ENCODE measurements at regions not wholly inside any gene's neighbourhood (a gene's known extent, or its start where the extent isn't known, plus 50 kb on each side); places are given as distances from the start of the nearest gene placed in this dataset.

DNA sequence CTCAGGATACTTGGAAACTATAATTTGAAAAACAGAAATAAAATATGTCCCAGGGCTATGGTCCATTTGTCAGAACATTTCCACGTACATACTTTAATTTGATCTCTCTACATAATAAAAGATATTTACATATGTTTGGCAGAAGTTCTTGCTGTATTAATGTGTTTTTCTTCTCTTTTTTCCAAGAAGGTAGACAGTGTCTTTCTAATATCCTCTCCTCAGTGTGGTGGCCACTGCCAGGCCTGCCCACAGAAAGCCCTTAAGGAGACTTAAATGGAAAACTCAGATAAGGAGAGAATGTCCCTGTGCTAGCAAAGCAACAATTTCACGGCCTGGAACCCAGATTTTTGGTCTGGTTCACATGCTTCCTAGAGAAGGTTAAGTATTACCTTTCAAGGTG, 76.5 kb upstream of the ARHGEF26 start:
- no peak for DNase-seq (ENCODE audit: low spot score)
- no peak overlapping the region for H3K23ac ChIP-seq (ENCODE audit: low read depth, low read length, poor library complexity)
- no peak overlapping the region for H2BK5ac ChIP-seq (ENCODE audit: low read length)
- no peak overlapping the region for H3K14ac ChIP-seq (ENCODE audit: low read length)
- no peak overlapping the region for H2BK15ac ChIP-seq (ENCODE audit: low read length)
- H2AK5ac ChIP-seq (ENCODE audit: low read depth, low read length), result no peak overlapping the region
- no peak overlapping the region for H2BK12ac ChIP-seq (ENCODE audit: low read length)
- no peaks in the 10 kb centered on the region for H3K4me1 ChIP-seq (ENCODE audit: control insufficient read depth in 2 of 2, insufficient read depth in 1 of 2, low read depth in 1 of 2, low read length in 2 of 2)
- no peak overlapping the region for H3K27ac ChIP-seq (replicated peaks; ENCODE audit: low read length)
- no peaks in the 10 kb centered on the region for H3K9me3 ChIP-seq (replicated peaks in 1 of 2; ENCODE audit: control insufficient read depth in 2 of 2, insufficient read depth in 1 of 2, low read depth in 1 of 2, low read length in 2 of 2)
- H3K4ac ChIP-seq (ENCODE audit: low read length), result no peak overlapping the region
- WGBS, 2 donors (ENCODE audit: extremely low coverage in 2 of 2, insufficient read length in 2 of 2, insufficient replicate concordance in 1 of 2), result no CpG with 5 or more reads among the region's 2 CpGs
- no peak overlapping the region for H2AFZ ChIP-seq (ENCODE audit: low read length)
- H3K18ac ChIP-seq (ENCODE audit: low read length), result no peak overlapping the region
- no peak overlapping the region for H4K91ac ChIP-seq (ENCODE audit: low read depth, low read length, poor library complexity)
- H4K8ac ChIP-seq (ENCODE audit: low read depth, low read length), result no peak overlapping the region
- no peaks in the 10 kb centered on the region for H3K79me1 ChIP-seq (ENCODE audit: low read depth, low read length)
- H2BK120ac ChIP-seq (ENCODE audit: low read depth, low read length), result no peak overlapping the region
- no peak overlapping the region for H3K4me2 ChIP-seq (ENCODE audit: insufficient read depth, low read length, poor library complexity, severe bottlenecking)
- no peaks in the 10 kb centered on the region for H3K36me3 ChIP-seq (replicated peaks in 1 of 2; ENCODE audit: control insufficient read depth in 2 of 2, insufficient read depth in 2 of 2, low read length in 2 of 2)
- no peak overlapping the region for H3K9ac ChIP-seq (ENCODE audit: low read depth, low read length, poor library complexity)
- H3K4me3 ChIP-seq (ENCODE audit: low read length in 2 of 2), result no peak overlapping the region
- no peaks in the 10 kb centered on the region for H3K27me3 ChIP-seq (ENCODE audit: control insufficient read depth in 3 of 3, insufficient read depth in 3 of 3, low read depth in 1 of 3, low read length in 3 of 3)

DNA sequence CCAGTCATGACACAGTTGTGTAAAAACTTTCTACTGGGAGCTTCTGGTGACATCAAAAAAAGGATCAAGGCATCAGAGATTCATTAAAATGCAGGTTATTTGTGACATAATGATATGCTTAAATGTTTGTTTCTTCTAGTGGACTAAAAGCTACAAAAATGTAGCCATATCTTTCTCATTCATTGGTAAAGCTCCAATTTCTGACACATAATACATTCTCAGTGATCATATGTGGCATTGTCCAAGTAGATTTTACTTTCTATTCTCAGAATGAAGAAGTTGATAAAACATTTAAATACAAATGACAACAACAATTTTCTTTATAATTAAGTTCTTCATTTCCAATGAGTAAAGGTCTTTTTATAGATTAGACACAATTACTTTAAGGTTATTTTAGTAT, 71.0 kb upstream of the ARHGEF26 start:
- Histone ChIP-seq H3K36me3 (replicated peaks in 1 of 2; ENCODE audit: control insufficient read depth in 2 of 2, insufficient read depth in 2 of 2, low read length in 2 of 2) (no peaks in the 10 kb centered on the region), H3K14ac (ENCODE audit: low read length) (no peak overlapping the region), H2AFZ (ENCODE audit: low read length) (no peak overlapping the region), H3K9ac (ENCODE audit: low read depth, low read length, poor library complexity) (no peak overlapping the region), H3K23ac (ENCODE audit: low read depth, low read length, poor library complexity) (no peak overlapping the region), H3K4me3 (ENCODE audit: low read length in 2 of 2) (no peak overlapping the region), H4K91ac (ENCODE audit: low read depth, low read length, poor library complexity) (no peak overlapping the region), H3K27ac (replicated peaks; ENCODE audit: low read length) (no peak overlapping the region), H2BK15ac (ENCODE audit: low read length) (no peak overlapping the region), H3K79me1 (ENCODE audit: low read depth, low read length) (no peaks in the 10 kb centered on the region), H2BK5ac (ENCODE audit: low read length) (no peak overlapping the region), H2AK5ac (ENCODE audit: low read depth, low read length) (no peak overlapping the region), H3K27me3 (ENCODE audit: control insufficient read depth in 3 of 3, insufficient read depth in 3 of 3, low read depth in 1 of 3, low read length in 3 of 3) (no peaks in the 10 kb centered on the region), H3K4ac (ENCODE audit: low read length) (no peak overlapping the region), H2BK12ac (ENCODE audit: low read length) (no peak overlapping the region), H3K4me2 (ENCODE audit: insufficient read depth, low read length, poor library complexity, severe bottlenecking) (no peak overlapping the region), H4K8ac (ENCODE audit: low read depth, low read length) (no peak overlapping the region), H2BK120ac (ENCODE audit: low read depth, low read length) (no peak overlapping the region), H3K4me1 (ENCODE audit: control insufficient read depth in 2 of 2, insufficient read depth in 1 of 2, low read depth in 1 of 2, low read length in 2 of 2) (no peaks in the 10 kb centered on the region), H3K18ac (ENCODE audit: low read length) (no peak overlapping the region), H3K9me3 (replicated peaks in 1 of 2; ENCODE audit: control insufficient read depth in 2 of 2, insufficient read depth in 1 of 2, low read depth in 1 of 2, low read length in 2 of 2) (peaks cover 2 to 3% of the 10 kb centered on the region in 2 donors)
- DNase-seq (ENCODE audit: low spot score), result no peak

- Histone ChIP-seq H2BK15ac (ENCODE audit: low read length) (no peak overlapping the region), H2BK12ac (ENCODE audit: low read length) (no peak overlapping the region), H2BK120ac (ENCODE audit: low read depth, low read length) (no peak overlapping the region), H3K27me3 (ENCODE audit: control insufficient read depth in 3 of 3, insufficient read depth in 3 of 3, low read depth in 1 of 3, low read length in 3 of 3) (no peaks in the 10 kb centered on the region), H3K9me3 (replicated peaks in 1 of 2; ENCODE audit: control insufficient read depth in 2 of 2, insufficient read depth in 1 of 2, low read depth in 1 of 2, low read length in 2 of 2) (peaks cover 2 to 3% of the 10 kb centered on the region in 2 donors), H2BK5ac (ENCODE audit: low read length) (no peak overlapping the region), H4K8ac (ENCODE audit: low read depth, low read length) (no peak overlapping the region), H3K14ac (ENCODE audit: low read length) (no peak overlapping the region), H3K4ac (ENCODE audit: low read length) (no peak overlapping the region), H3K18ac (ENCODE audit: low read length) (no peak overlapping the region), H3K4me3 (ENCODE audit: low read length in 2 of 2) (no peak overlapping the region), H3K4me2 (ENCODE audit: insufficient read depth, low read length, poor library complexity, severe bottlenecking) (no peak overlapping the region), H3K36me3 (replicated peaks in 1 of 2; ENCODE audit: control insufficient read depth in 2 of 2, insufficient read depth in 2 of 2, low read length in 2 of 2) (no peaks in the 10 kb centered on the region), H3K4me1 (ENCODE audit: control insufficient read depth in 2 of 2, insufficient read depth in 1 of 2, low read depth in 1 of 2, low read length in 2 of 2) (no peaks in the 10 kb centered on the region), H4K91ac (ENCODE audit: low read depth, low read length, poor library complexity) (no peak overlapping the region), H2AK5ac (ENCODE audit: low read depth, low read length) (no peak overlapping the region), H3K27ac (replicated peaks; ENCODE audit: low read length) (no peak overlapping the region), H3K23ac (ENCODE audit: low read depth, low read length, poor library complexity) (no peak overlapping the region), H3K79me1 (ENCODE audit: low read depth, low read length) (no peaks in the 10 kb centered on the region), H2AFZ (ENCODE audit: low read length) (no peak overlapping the region), H3K9ac (ENCODE audit: low read depth, low read length, poor library complexity) (no peak overlapping the region)
- no peak for DNase-seq (ENCODE audit: low spot score)
Observed at GRCh38 chr3:154050766-154051165, 70.4 kb upstream of the ARHGEF26 start.

- Histone ChIP-seq H3K9ac (ENCODE audit: low read depth, low read length, poor library complexity) (no peak overlapping the region), H2BK15ac (ENCODE audit: low read length) (no peak overlapping the region), H3K4ac (ENCODE audit: low read length) (no peak overlapping the region), H3K4me2 (ENCODE audit: insufficient read depth, low read length, poor library complexity, severe bottlenecking) (no peak overlapping the region), H3K9me3 (replicated peaks in 1 of 2; ENCODE audit: control insufficient read depth in 2 of 2, insufficient read depth in 1 of 2, low read depth in 1 of 2, low read length in 2 of 2) (no peaks in the 10 kb centered on the region), H3K27me3 (ENCODE audit: control insufficient read depth in 3 of 3, insufficient read depth in 3 of 3, low read depth in 1 of 3, low read length in 3 of 3) (no peaks in the 10 kb centered on the region), H3K79me1 (ENCODE audit: low read depth, low read length) (no peaks in the 10 kb centered on the region), H3K23ac (ENCODE audit: low read depth, low read length, poor library complexity) (no peak overlapping the region), H3K27ac (replicated peaks; ENCODE audit: low read length) (no peak overlapping the region), H3K4me1 (ENCODE audit: control insufficient read depth in 2 of 2, insufficient read depth in 1 of 2, low read depth in 1 of 2, low read length in 2 of 2) (peaks cover 2 to 17% of the 10 kb centered on the region in 2 donors), H2AFZ (ENCODE audit: low read length) (peak overlapping the region; percentile 88), H3K14ac (ENCODE audit: low read length) (no peak overlapping the region), H2BK120ac (ENCODE audit: low read depth, low read length) (no peak overlapping the region), H2AK5ac (ENCODE audit: low read depth, low read length) (no peak overlapping the region), H3K18ac (ENCODE audit: low read length) (no peak overlapping the region), H3K4me3 (ENCODE audit: low read length in 2 of 2) (no peak overlapping the region), H2BK12ac (ENCODE audit: low read length) (no peak overlapping the region), H4K91ac (ENCODE audit: low read depth, low read length, poor library complexity) (no peak overlapping the region), H3K36me3 (replicated peaks in 1 of 2; ENCODE audit: control insufficient read depth in 2 of 2, insufficient read depth in 2 of 2, low read length in 2 of 2) (no peaks in the 10 kb centered on the region), H2BK5ac (ENCODE audit: low read length) (no peak overlapping the region), H4K8ac (ENCODE audit: low read depth, low read length) (no peak overlapping the region)
- no CpG with 5 or more reads among the region's 6 CpGs for WGBS, 2 donors (ENCODE audit: extremely low coverage in 2 of 2, insufficient read length in 2 of 2, insufficient replicate concordance in 1 of 2)
- no peak for DNase-seq (ENCODE audit: low spot score)
Observed at GRCh38 chr3:154059833-154060232, 61.4 kb upstream of the ARHGEF26 start.
